ENCODE measurements at regions not wholly inside any gene's neighbourhood (a gene's known extent, or its start where the extent isn't known, plus 50 kb on each side); places are given as distances from the start of the nearest gene placed in this dataset.
A peak's percentile ranks its signal among the peaks of the same experiment; 100 is the strongest.

GRCh38 chr2:215882689-215883088, 130.7 kb downstream of the MREG start:
- peak in 1 of 2 donors; percentile 51 for DNase-seq (ENCODE audit: low read depth in 2 of 2)
- no peak overlapping the region for H3K4me3 ChIP-seq (replicated peaks in 1 of 2; ENCODE audit: low read depth in 2 of 2, low read length in 2 of 2)
- TF ChIP-seq CTCF (IDR thresholded peaks at IDR 0.05; ENCODE audit: low read depth, low read length), result no peak

GRCh38 chr2:215881582-215881981, 131.8 kb downstream of the MREG start:
- DNase-seq (ENCODE audit: low read depth in 2 of 2), result peak in 1 of 2 donors; percentile 30
- TF ChIP-seq CTCF (IDR thresholded peaks at IDR 0.05; ENCODE audit: low read depth, low read length), result no peak
- no peak overlapping the region for H3K4me3 ChIP-seq (replicated peaks in 1 of 2; ENCODE audit: low read depth in 2 of 2, low read length in 2 of 2)

GRCh38 chr2:215880970-215881369, 132.4 kb downstream of the MREG start:
- DNase-seq (ENCODE audit: low read depth in 2 of 2), result no peak
- TF ChIP-seq CTCF (IDR thresholded peaks at IDR 0.05; ENCODE audit: low read depth, low read length), result no peak
- no peak overlapping the region for H3K4me3 ChIP-seq (replicated peaks in 1 of 2; ENCODE audit: low read depth in 2 of 2, low read length in 2 of 2)

- no peak for TF ChIP-seq CTCF (IDR thresholded peaks at IDR 0.05; ENCODE audit: low read depth, low read length)
- no peak for DNase-seq (ENCODE audit: low read depth in 2 of 2)
- H3K4me3 ChIP-seq (replicated peaks in 1 of 2; ENCODE audit: low read depth in 2 of 2, low read length in 2 of 2), result no peak overlapping the region
These were observed 133.1 kb downstream of the MREG start for GRCh38 chr2:215879977-215880940.

- no peak for TF ChIP-seq CTCF (IDR thresholded peaks at IDR 0.05; ENCODE audit: low read depth, low read length)
- DNase-seq (ENCODE audit: low read depth in 2 of 2), result no peak
- H3K4me3 ChIP-seq (replicated peaks in 1 of 2; ENCODE audit: low read depth in 2 of 2, low read length in 2 of 2), result no peak overlapping the region
These were observed 134.0 kb downstream of the MREG start for GRCh38 chr2:215879331-215879730.

GRCh38 chr2:215878476-215879063, 134.8 kb downstream of the MREG start:
- no peak for TF ChIP-seq CTCF (IDR thresholded peaks at IDR 0.05; ENCODE audit: low read depth, low read length)
- H3K4me3 ChIP-seq (replicated peaks in 1 of 2; ENCODE audit: low read depth in 2 of 2, low read length in 2 of 2), result no peak overlapping the region
- DNase-seq (ENCODE audit: low read depth in 2 of 2), result peak; percentile 47 to 62
